DMS79 (cell line): ENCODE measurements at regions not wholly inside any gene's neighbourhood (a gene's known extent, or its start where the extent isn't known, plus 50 kb on each side); places are given as distances from the start of the nearest gene placed in this dataset.

ENCODE experiments used
- DNase-seq: peaks from one replicate; lab custom pipeline; 2025; lab: John Stamatoyannopoulos, UW

- DNase-seq = no peak
These were observed 212.6 kb upstream of the LHX5 start for GRCh38 chr12:113684053-113684907.

- no peak for DNase-seq
These were observed 211.9 kb upstream of the LHX5 start for GRCh38 chr12:113683574-113683973.

- no peak for DNase-seq
These were observed 209.2 kb upstream of the LHX5 start for GRCh38 chr12:113680868-113681267.

GRCh38 chr12:113678223-113679119 lies 206.8 kb upstream of the LHX5 start:
- DNase-seq = no peak

GRCh38 chr12:113676547-113676946 lies 204.9 kb upstream of the LHX5 start:
- DNase-seq = no peak

GRCh38 chr12:113676117-113676516 lies 204.4 kb upstream of the LHX5 start:
- DNase-seq = no peak

- no peak for DNase-seq
These were observed 203.3 kb upstream of the LHX5 start for GRCh38 chr12:113674996-113675395.

- DNase-seq = no peak
These were observed 202.6 kb upstream of the LHX5 start for GRCh38 chr12:113674302-113674701.

GRCh38 chr12:113673458-113674238 lies 202.0 kb upstream of the LHX5 start:
- DNase-seq = no peak

- no peak for DNase-seq
These were observed 199.1 kb upstream of the LHX5 start for GRCh38 chr12:113670742-113671141.

GRCh38 chr12:113667676-113668356 lies 196.1 kb upstream of the LHX5 start:
- DNase-seq = no peak

- no peak for DNase-seq
These were observed 195.4 kb upstream of the LHX5 start for GRCh38 chr12:113667095-113667494.

GRCh38 chr12:113666223-113666622 lies 194.6 kb upstream of the LHX5 start:
- no peak for DNase-seq

GRCh38 chr12:113665457-113665856 lies 193.8 kb upstream of the LHX5 start:
- no peak for DNase-seq

- DNase-seq = no peak
These were observed 192.6 kb upstream of the LHX5 start for GRCh38 chr12:113664224-113664681.

GRCh38 chr12:113663396-113663795 lies 191.7 kb upstream of the LHX5 start:
- DNase-seq = no peak

- no peak for DNase-seq
These were observed 189.3 kb upstream of the LHX5 start for GRCh38 chr12:113660936-113661335.

- no peak for DNase-seq
These were observed 187.7 kb upstream of the LHX5 start for GRCh38 chr12:113659416-113659815.

- DNase-seq = no peak
These were observed 187.3 kb upstream of the LHX5 start for GRCh38 chr12:113659015-113659414.

- no peak for DNase-seq
These were observed 186.5 kb upstream of the LHX5 start for GRCh38 chr12:113658006-113658655.

GRCh38 chr12:113655919-113656318 lies 184.2 kb upstream of the LHX5 start:
- DNase-seq = no peak
